GM23338 (cell line): ENCODE measurements at regions not wholly inside any gene's neighbourhood (a gene's known extent, or its start where the extent isn't known, plus 50 kb on each side); places are given as distances from the start of the nearest gene placed in this dataset.

Experiments
- ATAC-seq: fragments of 200-7000 bp; cut with Tn5 transposase; 3 replicates; pipeline ENCODE4 v1.9.1; 2020
- DNase-seq: peaks from one replicate; pipeline ENCODE4 v3.0.0-alpha.2; 2015; ENCODE audit warnings: low spot score
- H2AFZ ChIP-seq: fragments of 200-600 bp; sonication (generic); 2 replicates; pipeline ENCODE4 v1.8.0; 2016; ENCODE audit warnings: antibody characterized with exemption, mild to moderate bottlenecking, moderate library complexity
- H3F3A ChIP-seq: fragments of 200-600 bp; sonication (generic); replicated peaks from 2 replicates; pipeline ENCODE4 v1.8.0; 2017; ENCODE audit warnings: antibody characterized with exemption, mixed run types, low read depth
- H3K27ac ChIP-seq: fragments of 200-600 bp; sonication (generic); 2 replicates; pipeline ENCODE4 v1.6.1; 2016; ENCODE audit warnings: low read depth
- H3K27me3 ChIP-seq: fragments of 200-600 bp; sonication (generic); 2 replicates; pipeline ENCODE4 v1.8.0; 2016; ENCODE audit warnings: mild to moderate bottlenecking, mixed run types, moderate library complexity; ENCODE audit not compliant: insufficient read depth
- H3K36me3 ChIP-seq: fragments of 200-600 bp; sonication (generic); 2 replicates; pipeline ENCODE4 v1.8.0; 2016; ENCODE audit warnings: mild to moderate bottlenecking; ENCODE audit not compliant: insufficient read depth
- H3K4me1 ChIP-seq: fragments of 200-600 bp; sonication (generic); 2 replicates; pipeline ENCODE4 v1.8.0; 2016; ENCODE audit warnings: mild to moderate bottlenecking, moderate library complexity; ENCODE audit not compliant: insufficient read depth
- H3K4me2 ChIP-seq: fragments of 200-600 bp; sonication (generic); 2 replicates; pipeline ENCODE4 v1.7.1; 2017; ENCODE audit warnings: mixed run types
- H3K4me3 ChIP-seq: fragments of 200-600 bp; sonication (generic); 2 replicates; pipeline ENCODE4 v1.6.1; 2016; ENCODE audit warnings: mixed run types
- H3K79me2 ChIP-seq: fragments of 200-600 bp; sonication (generic); replicated peaks from 2 replicates; pipeline ENCODE4 v1.8.0; 2017; ENCODE audit warnings: mild to moderate bottlenecking; ENCODE audit not compliant: insufficient read depth
- H3K9me2 ChIP-seq: fragments of 200-600 bp; sonication (generic); 2 replicates; pipeline ENCODE4 v1.8.0; 2017; ENCODE audit not compliant: insufficient read depth
- H4K20me1 ChIP-seq: fragments of 200-600 bp; sonication (generic); replicated peaks from 2 replicates; pipeline ENCODE4 v1.8.0; 2017; ENCODE audit warnings: mild to moderate bottlenecking; ENCODE audit not compliant: insufficient read depth
- H3K27ac Mint-ChIP-seq: 2 replicates; pipeline ENCODE4 v1.8.0; 2020; ENCODE audit warnings: inconsistent platforms, mild to moderate bottlenecking, moderate library complexity, mixed read lengths
- H3K27me3 Mint-ChIP-seq: 3 replicates; pipeline ENCODE4 v1.8.0; 2022; ENCODE audit warnings: low read depth, mild to moderate bottlenecking, moderate library complexity, mixed read lengths, inconsistent platforms; ENCODE audit not compliant: insufficient read depth, poor library complexity
- H3K36me3 Mint-ChIP-seq: 3 replicates; pipeline ENCODE4 v1.8.0; 2021; ENCODE audit warnings: low read depth, mild to moderate bottlenecking, inconsistent platforms, moderate library complexity, mixed read lengths
- H3K4me1 Mint-ChIP-seq: 3 replicates; pipeline ENCODE4 v1.8.0; 2020; ENCODE audit warnings: mild to moderate bottlenecking, inconsistent platforms, mixed read lengths
- H3K4me3 Mint-ChIP-seq: 3 replicates; pipeline ENCODE4 v1.8.0; 2021; ENCODE audit warnings: moderate library complexity, mild to moderate bottlenecking, inconsistent platforms, mixed read lengths
- H3K9me3 Mint-ChIP-seq: 3 replicates; pipeline ENCODE4 v1.8.0; 2020; ENCODE audit warnings: moderate library complexity, mild to moderate bottlenecking, inconsistent platforms, mixed read lengths
- CTCF ChIP-seq, 2 experiments: fragments of 200-600 bp in 1 of 2; sonication (generic) in 1 of 2; conservative IDR thresholded peaks; 2 replicates each; pipeline versions ENCODE4 v1.5.1 to v1.6.1; 2016 to 2017; ENCODE audit warnings: antibody characterized with exemption in 2 of 2, low read depth in 2 of 2, mild to moderate bottlenecking in 2 of 2, moderate library complexity in 1 of 2
- EZH2 ChIP-seq: fragments of 200-600 bp; sonication (generic); IDR thresholded peaks from one replicate; pipeline ENCODE4 v1.8.0; 2017; ENCODE audit warnings: antibody characterized with exemption, mild to moderate bottlenecking, low read depth; ENCODE audit not compliant: unreplicated experiment
- STAT1 ChIP-seq: IDR thresholded peaks from one replicate; pipeline ENCODE4 v1.6.1; 2016; ENCODE audit warnings: antibody characterized with exemption; ENCODE audit not compliant: unreplicated experiment
- ZNF114 ChIP-seq: fragments of 250-450 bp; sonication (Bioruptor Pico); IDR thresholded peaks from 2 replicates; pipeline ENCODE4 v1.5.0; 2020; ENCODE audit warnings: mild to moderate bottlenecking, moderate library complexity
- ZNF331 ChIP-seq: fragments of 250-450 bp; sonication (Bioruptor Pico); IDR thresholded peaks from 2 replicates; pipeline ENCODE4 v1.5.0; 2020; ENCODE audit warnings: low read depth, mild to moderate bottlenecking, moderate library complexity
- TF ChIP-seq, protein P1 (sequence below): IDR thresholded peaks from one replicate; pipeline ENCODE4 v1.6.1; 2018; ENCODE audit warnings: antibody characterized with exemption; ENCODE audit not compliant: unreplicated experiment
- TF ChIP-seq, protein P2 (sequence below): IDR thresholded peaks from 2 replicates; pipeline ENCODE4 v1.6.1; 2016; ENCODE audit warnings: antibody characterized with exemption

- TF ChIP-seq, protein P1, sequence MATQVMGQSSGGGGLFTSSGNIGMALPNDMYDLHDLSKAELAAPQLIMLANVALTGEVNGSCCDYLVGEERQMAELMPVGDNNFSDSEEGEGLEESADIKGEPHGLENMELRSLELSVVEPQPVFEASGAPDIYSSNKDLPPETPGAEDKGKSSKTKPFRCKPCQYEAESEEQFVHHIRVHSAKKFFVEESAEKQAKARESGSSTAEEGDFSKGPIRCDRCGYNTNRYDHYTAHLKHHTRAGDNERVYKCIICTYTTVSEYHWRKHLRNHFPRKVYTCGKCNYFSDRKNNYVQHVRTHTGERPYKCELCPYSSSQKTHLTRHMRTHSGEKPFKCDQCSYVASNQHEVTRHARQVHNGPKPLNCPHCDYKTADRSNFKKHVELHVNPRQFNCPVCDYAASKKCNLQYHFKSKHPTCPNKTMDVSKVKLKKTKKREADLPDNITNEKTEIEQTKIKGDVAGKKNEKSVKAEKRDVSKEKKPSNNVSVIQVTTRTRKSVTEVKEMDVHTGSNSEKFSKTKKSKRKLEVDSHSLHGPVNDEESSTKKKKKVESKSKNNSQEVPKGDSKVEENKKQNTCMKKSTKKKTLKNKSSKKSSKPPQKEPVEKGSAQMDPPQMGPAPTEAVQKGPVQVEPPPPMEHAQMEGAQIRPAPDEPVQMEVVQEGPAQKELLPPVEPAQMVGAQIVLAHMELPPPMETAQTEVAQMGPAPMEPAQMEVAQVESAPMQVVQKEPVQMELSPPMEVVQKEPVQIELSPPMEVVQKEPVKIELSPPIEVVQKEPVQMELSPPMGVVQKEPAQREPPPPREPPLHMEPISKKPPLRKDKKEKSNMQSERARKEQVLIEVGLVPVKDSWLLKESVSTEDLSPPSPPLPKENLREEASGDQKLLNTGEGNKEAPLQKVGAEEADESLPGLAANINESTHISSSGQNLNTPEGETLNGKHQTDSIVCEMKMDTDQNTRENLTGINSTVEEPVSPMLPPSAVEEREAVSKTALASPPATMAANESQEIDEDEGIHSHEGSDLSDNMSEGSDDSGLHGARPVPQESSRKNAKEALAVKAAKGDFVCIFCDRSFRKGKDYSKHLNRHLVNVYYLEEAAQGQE, result no peak
- TF ChIP-seq ZNF114 (CRISPR knock-in tag), result no peak
Measured at GRCh38 chr5:174310706-174311105, 265.2 kb downstream of the NSG2 start (continued).

DNA sequence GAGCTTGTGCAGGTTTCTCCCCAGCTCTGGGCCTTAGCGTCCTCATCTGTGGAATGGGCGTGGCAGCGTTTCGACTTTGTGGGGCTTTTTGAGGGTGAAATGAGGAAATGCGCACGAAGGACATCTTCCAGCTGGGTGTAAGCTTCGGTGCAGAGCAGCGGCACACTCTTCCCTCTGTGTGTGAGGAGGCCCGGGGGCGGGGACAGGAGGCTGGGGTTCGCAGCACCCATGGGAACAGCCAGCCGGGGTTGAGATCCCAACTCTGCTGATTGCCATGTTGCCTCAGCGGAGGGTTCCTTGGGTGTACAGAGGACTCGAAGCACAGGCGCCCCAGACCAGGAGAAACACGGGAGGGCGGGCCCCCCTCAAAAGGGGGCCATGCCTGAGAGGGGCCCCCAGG is 265.6 kb downstream of the NSG2 start:
- no peaks in the 10 kb centered on the region for H3K79me2 ChIP-seq
- H3K36me3 Mint-ChIP-seq, result no peaks in the 10 kb centered on the region
- H3K27ac ChIP-seq, result no peak overlapping the region
- no peaks in the 10 kb centered on the region for H3K36me3 ChIP-seq
- H3K4me1 Mint-ChIP-seq, result peaks cover 5% of the 10 kb centered on the region
- no peaks in the 10 kb centered on the region for H4K20me1 ChIP-seq
- H3K4me1 ChIP-seq, result peaks cover 3% of the 10 kb centered on the region; the same call in 1 of the 2 replicates
- H3K9me2 ChIP-seq, result no peaks in the 10 kb centered on the region
- ATAC-seq (no peak), DNase-seq (no peak)
- H2AFZ ChIP-seq, result peak overlapping the region; percentile 95
- TF ChIP-seq ZNF331, result no peak
- H3K27me3 ChIP-seq, result peaks cover 10% of the 10 kb centered on the region
- peak overlapping the region; percentile 83 for H3K4me2 ChIP-seq
- H3K27ac Mint-ChIP-seq, result no peak overlapping the region
- 0 out of 3 replicates have a peak overlapping the region, but pooled peaks have one; percentile 9 for H3K4me3 Mint-ChIP-seq
- peaks cover 13% of the 10 kb centered on the region for H3K27me3 Mint-ChIP-seq
- no peaks in the 10 kb centered on the region for H3K9me3 Mint-ChIP-seq
- H3K4me3 ChIP-seq, result peak overlapping the region; percentile 64
- no peaks in the 10 kb centered on the region for H3F3A ChIP-seq

GRCh38 chr5:174311531-174312269 is 266.2 kb downstream of the NSG2 start:
- H4K20me1 ChIP-seq, result no peaks in the 10 kb centered on the region
- peaks cover 10% of the 10 kb centered on the region for H3K27me3 ChIP-seq
- Mint-ChIP-seq H3K27ac (no peak overlapping the region), H3K9me3 (no peaks in the 10 kb centered on the region), H3K36me3 (no peaks in the 10 kb centered on the region), H3K4me1 (peaks cover 5% of the 10 kb centered on the region), H3K27me3 (peaks cover 12% of the 10 kb centered on the region), H3K4me3 (peak overlapping the region; percentile 60; the same call in 2 of the 3 replicates)
- H3K79me2 ChIP-seq, result no peaks in the 10 kb centered on the region
- no peak for TF ChIP-seq STAT1
- TF ChIP-seq, protein P2, sequence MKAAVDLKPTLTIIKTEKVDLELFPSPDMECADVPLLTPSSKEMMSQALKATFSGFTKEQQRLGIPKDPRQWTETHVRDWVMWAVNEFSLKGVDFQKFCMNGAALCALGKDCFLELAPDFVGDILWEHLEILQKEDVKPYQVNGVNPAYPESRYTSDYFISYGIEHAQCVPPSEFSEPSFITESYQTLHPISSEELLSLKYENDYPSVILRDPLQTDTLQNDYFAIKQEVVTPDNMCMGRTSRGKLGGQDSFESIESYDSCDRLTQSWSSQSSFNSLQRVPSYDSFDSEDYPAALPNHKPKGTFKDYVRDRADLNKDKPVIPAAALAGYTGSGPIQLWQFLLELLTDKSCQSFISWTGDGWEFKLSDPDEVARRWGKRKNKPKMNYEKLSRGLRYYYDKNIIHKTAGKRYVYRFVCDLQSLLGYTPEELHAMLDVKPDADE, result no peak; the same call in 1 of the 2 replicates
- TF ChIP-seq, protein P1, result peak; percentile 21
- peak; percentile 60 to 87 for TF ChIP-seq CTCF (conservative IDR thresholded peaks at IDR 0.05; ENCODE audit: low read depth in 2 of 2)
- TF ChIP-seq EZH2, result no peak
- no peak overlapping the region for H3K27ac ChIP-seq
- H2AFZ ChIP-seq, result peak overlapping the region; percentile 95
- no peaks in the 10 kb centered on the region for H3K9me2 ChIP-seq
- ATAC-seq, result peak; percentile 88
- peak overlapping the region; percentile 64 for H3K4me3 ChIP-seq
- peak overlapping the region; percentile 83 for H3K4me2 ChIP-seq
- peaks cover 3% of the 10 kb centered on the region; the same call in 1 of the 2 replicates for H3K4me1 ChIP-seq
- no peaks in the 10 kb centered on the region for H3F3A ChIP-seq
- H3K36me3 ChIP-seq, result no peaks in the 10 kb centered on the region
- peak; percentile 91 for DNase-seq
